ENCODE measurements at regions not wholly inside any gene's neighbourhood (a gene's known extent, or its start where the extent isn't known, plus 50 kb on each side); places are given as distances from the start of the nearest gene placed in this dataset.

- Histone ChIP-seq H3K4me3 (ENCODE audit: low read depth, low read length) (no peak overlapping the region), H3K27me3 (ENCODE audit: insufficient read depth, low read depth, severe bottlenecking) (peaks cover 68% of the 10 kb centered on the region), H3K9me3 (ENCODE audit: severe bottlenecking) (peaks cover 3% of the 10 kb centered on the region), H3K36me3 (no peaks in the 10 kb centered on the region), H3K27ac (no peak overlapping the region)
- no peak for TF ChIP-seq CTCF (IDR thresholded peaks at IDR 0.05; ENCODE audit: low read depth, low read length)
- no peak for DNase-seq
Observed at GRCh38 chr11:129720994-129721393, 94.7 kb upstream of the TMEM45B start.

GRCh38 chr11:129721685-129722084, 94.0 kb upstream of the TMEM45B start:
- Histone ChIP-seq H3K9me3 (ENCODE audit: severe bottlenecking) (peaks cover 3% of the 10 kb centered on the region), H3K27ac (no peak overlapping the region), H3K27me3 (ENCODE audit: insufficient read depth, low read depth, severe bottlenecking) (peaks cover 75% of the 10 kb centered on the region), H3K4me3 (ENCODE audit: low read depth, low read length) (no peak overlapping the region), H3K36me3 (no peaks in the 10 kb centered on the region)
- no peak for DNase-seq
- no peak for TF ChIP-seq CTCF (IDR thresholded peaks at IDR 0.05; ENCODE audit: low read depth, low read length)

DNA sequence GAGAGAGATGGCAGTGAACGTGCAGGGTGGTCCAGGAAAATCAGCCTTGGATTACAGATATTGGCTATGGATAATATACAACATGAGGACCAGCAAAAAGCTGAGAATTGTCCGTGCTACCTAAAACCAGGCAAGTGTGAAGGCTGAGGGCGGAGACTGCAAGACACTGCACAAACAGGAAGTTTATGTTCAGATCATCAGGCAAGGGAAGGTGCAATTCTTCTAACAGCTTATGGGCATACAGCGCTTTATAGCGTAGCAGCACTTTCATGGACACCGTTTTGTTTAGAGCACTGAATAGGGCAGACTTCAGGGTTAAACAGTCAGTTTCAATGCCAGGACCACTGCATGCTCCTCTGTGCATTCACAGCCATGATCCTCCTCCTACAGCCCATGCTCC, 93.1 kb upstream of the TMEM45B start:
- Histone ChIP-seq H3K36me3 (no peaks in the 10 kb centered on the region), H3K4me3 (ENCODE audit: low read depth, low read length) (no peak overlapping the region), H3K27me3 (ENCODE audit: insufficient read depth, low read depth, severe bottlenecking) (peaks cover 83% of the 10 kb centered on the region), H3K9me3 (ENCODE audit: severe bottlenecking) (peaks cover under 1% of the 10 kb centered on the region), H3K27ac (no peak overlapping the region)
- TF ChIP-seq CTCF (IDR thresholded peaks at IDR 0.05; ENCODE audit: low read depth, low read length): no peak
- DNase-seq: no peak

DNA sequence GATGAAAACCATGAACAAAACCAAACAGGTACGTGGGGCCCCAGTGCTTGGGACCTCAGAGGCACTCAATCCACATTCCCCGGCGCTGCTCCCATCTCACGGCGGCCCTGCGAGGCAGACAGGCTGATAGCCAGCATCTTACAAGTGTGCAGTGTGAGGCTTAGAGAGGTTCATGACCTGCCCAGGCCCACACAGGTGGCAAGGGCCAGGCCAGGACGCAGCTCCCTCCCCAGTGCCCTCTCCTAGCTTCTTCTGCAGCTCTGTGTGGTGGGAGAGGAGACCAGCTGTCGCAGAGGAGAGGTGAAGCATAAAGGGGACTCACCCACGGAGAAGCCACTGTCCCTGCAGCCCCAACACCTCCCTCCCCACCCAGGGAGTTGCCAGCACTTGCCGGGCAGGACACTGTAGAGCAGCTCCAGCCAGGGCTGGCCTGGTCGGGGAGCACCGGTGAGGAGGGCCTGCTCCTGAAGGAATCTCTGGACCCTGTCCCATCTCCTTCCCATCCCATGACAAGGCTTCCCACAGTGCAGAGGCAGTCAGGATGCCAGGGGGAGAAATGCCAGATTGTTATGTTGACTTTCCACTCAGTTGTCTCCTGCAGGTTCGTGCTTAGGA, 92.4 kb upstream of the TMEM45B start:
- Histone ChIP-seq H3K4me3 (ENCODE audit: low read depth, low read length) (no peak overlapping the region), H3K27me3 (ENCODE audit: insufficient read depth, low read depth, severe bottlenecking) (peaks cover 90% of the 10 kb centered on the region), H3K9me3 (ENCODE audit: severe bottlenecking) (no peaks in the 10 kb centered on the region), H3K36me3 (no peaks in the 10 kb centered on the region), H3K27ac (no peak overlapping the region)
- DNase-seq: no peak
- no peak for TF ChIP-seq CTCF (IDR thresholded peaks at IDR 0.05; ENCODE audit: low read depth, low read length)

DNA sequence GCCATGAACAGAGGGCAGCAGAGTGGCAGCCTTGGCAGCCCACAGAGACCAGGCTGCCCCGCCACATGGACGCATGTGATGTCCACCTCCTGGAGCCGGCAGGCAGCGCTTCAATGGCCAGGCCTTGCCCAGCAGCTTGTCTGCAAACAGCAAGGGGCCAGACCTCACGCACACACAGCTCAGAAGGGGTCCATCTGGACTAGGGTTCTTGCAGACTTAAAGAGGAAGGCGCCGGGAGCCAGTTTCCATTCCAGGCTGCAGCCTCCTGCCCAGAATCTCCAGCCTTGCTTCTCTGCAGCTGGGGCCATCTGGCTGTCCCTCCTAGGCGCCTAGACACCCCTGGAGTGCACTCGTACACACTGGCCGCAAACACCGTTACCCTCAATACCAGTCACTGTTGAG, 91.9 kb upstream of the TMEM45B start:
- H3K27me3 ChIP-seq (ENCODE audit: insufficient read depth, low read depth, severe bottlenecking): peaks cover 95% of the 10 kb centered on the region
- no peak overlapping the region for H3K4me3 ChIP-seq (ENCODE audit: low read depth, low read length)
- TF ChIP-seq CTCF (IDR thresholded peaks at IDR 0.05; ENCODE audit: low read depth, low read length): no peak
- H3K27ac ChIP-seq: no peak overlapping the region
- no peak for DNase-seq
- H3K36me3 ChIP-seq: no peaks in the 10 kb centered on the region
- no peaks in the 10 kb centered on the region for H3K9me3 ChIP-seq (ENCODE audit: severe bottlenecking)

- Histone ChIP-seq H3K9me3 (ENCODE audit: severe bottlenecking) (no peaks in the 10 kb centered on the region), H3K36me3 (no peaks in the 10 kb centered on the region), H3K27me3 (ENCODE audit: insufficient read depth, low read depth, severe bottlenecking) (peaks cover 100% of the 10 kb centered on the region), H3K27ac (no peak overlapping the region), H3K4me3 (ENCODE audit: low read depth, low read length) (no peak overlapping the region)
- DNase-seq: no peak
- no peak for TF ChIP-seq CTCF (IDR thresholded peaks at IDR 0.05; ENCODE audit: low read depth, low read length)
Observed at GRCh38 chr11:129724866-129725265, 90.8 kb upstream of the TMEM45B start.
